GM21360 (cell line): ENCODE measurements at regions not wholly inside any gene's neighbourhood (a gene's known extent, or its start where the extent isn't known, plus 50 kb on each side); places are given as distances from the start of the nearest gene placed in this dataset.

ENCODE experiments used
- ATAC-seq: cut with Tn5 transposase; IDR thresholded peaks from one replicate; pipeline ENCODE4 v1.9.1; 2021; ENCODE audit warnings: mild to moderate bottlenecking, moderate library complexity; ENCODE audit not compliant: unreplicated experiment

GRCh38 chr2:226652983-226653765 lies 146.4 kb downstream of the IRS1 start:
- no peak for ATAC-seq

GRCh38 chr2:226652369-226652768 lies 147.3 kb downstream of the IRS1 start:
- ATAC-seq = peak; percentile 37

GRCh38 chr2:226649871-226650660 lies 149.6 kb downstream of the IRS1 start:
- ATAC-seq = peak; percentile 88

DNA sequence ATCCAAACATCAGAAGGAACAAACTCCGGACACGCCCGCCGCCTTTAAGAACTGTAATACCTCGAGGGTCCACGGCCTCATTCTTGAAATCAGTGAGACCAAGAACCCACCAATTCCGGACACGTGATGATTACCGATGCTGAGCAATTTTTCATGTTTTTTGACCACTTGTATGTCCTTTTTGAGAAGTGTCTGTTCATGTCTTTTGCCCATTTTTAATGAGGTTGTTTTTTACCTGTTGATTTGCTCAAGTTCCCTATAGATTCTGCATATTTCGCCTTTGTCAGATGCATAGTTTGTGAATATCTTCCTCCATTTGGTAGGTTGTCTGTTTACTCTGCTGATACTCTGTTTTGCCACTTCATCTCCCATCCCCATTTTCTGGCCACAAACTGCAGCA lies 150.4 kb downstream of the IRS1 start:
- ATAC-seq = no peak

GRCh38 chr2:226647621-226648518 lies 151.8 kb downstream of the IRS1 start:
- no peak for ATAC-seq

GRCh38 chr2:226644399-226644865 lies 155.2 kb downstream of the IRS1 start:
- ATAC-seq = no peak

DNA sequence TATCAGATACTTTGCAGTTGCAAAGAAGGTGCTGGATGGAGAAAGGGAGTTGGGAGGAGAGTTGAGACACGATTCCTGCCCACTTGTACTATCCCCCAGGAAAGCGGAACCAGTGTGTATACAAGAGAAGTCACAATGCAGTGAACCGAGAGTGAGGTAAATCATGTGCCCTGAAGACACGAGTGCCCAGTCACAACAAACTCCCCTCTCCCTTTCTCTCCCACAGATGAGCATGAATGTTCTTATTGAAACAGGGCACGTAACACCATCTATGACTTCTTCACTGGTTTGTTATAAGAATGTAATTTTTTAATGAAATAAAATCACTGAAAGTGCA lies 155.7 kb downstream of the IRS1 start:
- ATAC-seq = no peak

DNA sequence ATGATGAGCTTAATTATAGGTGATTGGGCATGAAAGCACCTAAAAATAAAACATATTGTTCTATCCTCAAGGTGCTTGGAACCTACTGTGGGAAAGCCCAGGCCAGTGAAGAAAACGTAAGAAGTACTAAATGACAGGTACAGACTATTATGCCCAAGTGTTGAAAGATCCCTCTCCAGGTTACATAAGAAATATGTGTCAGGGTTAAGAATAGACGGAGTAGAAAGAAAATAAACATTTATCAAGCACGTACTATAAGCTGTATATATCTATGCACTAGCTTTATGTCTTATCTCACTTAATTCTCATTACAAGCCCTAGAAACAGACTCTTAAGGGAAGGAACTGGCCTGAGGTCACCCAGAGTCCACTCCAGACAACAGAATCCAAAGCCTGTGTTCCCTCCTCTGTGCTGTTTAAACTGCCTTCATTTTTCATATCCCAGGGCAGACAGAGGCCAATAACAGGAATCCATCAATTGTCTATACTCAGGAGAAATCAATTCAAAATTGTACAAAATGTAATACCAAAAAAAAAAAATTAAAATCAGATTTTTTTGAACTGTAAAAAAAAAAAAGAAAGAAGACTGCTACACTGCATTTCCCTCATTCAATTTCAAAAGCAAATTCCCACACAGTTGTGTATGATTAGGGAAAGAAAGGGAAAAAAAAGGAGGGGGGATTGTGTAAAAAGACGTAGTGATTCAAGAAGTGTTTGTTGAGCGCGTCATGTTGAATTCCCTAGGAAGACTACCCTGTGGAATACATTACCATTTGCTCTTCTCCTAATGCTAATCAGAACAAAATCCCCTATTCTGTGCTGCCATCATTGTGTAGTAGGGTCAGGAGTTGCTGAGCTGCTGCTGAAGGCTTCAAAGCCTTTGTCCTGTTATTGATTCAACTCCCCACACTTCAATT lies 156.3 kb downstream of the IRS1 start:
- no peak for ATAC-seq

- no peak for ATAC-seq
Measured at GRCh38 chr2:226641008-226641407, 158.6 kb downstream of the IRS1 start.

GRCh38 chr2:226640501-226640900 lies 159.1 kb downstream of the IRS1 start:
- no peak for ATAC-seq

- no peak for ATAC-seq
Measured at GRCh38 chr2:226639550-226639949, 160.1 kb downstream of the IRS1 start.

DNA sequence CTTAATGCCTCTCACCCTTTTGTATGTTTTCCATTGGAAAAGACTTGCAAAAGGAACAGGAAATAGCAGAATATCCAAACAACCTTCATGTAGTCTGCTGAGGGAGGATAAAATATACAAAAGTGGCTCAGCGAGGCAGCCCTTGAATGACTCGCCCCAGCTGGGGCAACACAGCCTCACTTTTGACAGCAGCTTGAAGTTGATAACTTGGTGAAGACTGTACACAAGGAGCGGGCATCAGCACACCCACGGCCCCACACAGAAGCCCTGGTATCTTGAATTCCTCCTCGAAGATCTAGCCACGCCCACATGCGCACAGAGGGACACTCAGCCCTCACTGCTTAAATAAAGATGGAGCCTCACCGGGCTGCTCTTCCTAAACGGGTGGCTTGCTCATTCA lies 161.0 kb downstream of the IRS1 start:
- no peak for ATAC-seq

GRCh38 chr2:226637383-226637782 lies 162.2 kb downstream of the IRS1 start:
- ATAC-seq = no peak

GRCh38 chr2:226636586-226636985 lies 163.0 kb downstream of the IRS1 start:
- ATAC-seq = no peak

- ATAC-seq = no peak
Measured at GRCh38 chr2:226634943-226635604, 164.5 kb downstream of the IRS1 start.

- ATAC-seq = no peak
Measured at GRCh38 chr2:226631671-226632070, 167.9 kb downstream of the IRS1 start.

GRCh38 chr2:226631187-226631586 lies 168.4 kb downstream of the IRS1 start:
- no peak for ATAC-seq

DNA sequence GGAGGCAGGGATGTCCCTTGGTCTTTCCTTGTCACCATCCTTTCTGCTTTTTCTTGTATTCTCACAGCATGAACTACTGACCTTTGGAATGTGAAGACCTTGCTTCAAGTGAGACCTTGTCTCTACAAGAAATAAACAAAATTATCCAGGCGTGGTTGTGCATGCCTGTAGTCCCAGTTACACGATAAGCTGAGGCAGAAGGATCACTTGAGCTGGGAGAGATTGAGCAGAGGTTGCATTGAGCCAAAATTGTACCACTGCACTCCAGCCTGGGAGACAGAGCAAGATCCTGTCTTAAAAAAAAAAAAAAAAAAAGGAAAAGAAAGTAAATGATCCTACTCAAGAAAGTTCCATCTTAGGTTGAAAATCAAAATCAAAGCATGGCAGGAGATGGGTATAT lies 173.7 kb downstream of the IRS1 start:
- ATAC-seq = no peak

GRCh38 chr2:226623587-226624368 lies 175.8 kb downstream of the IRS1 start:
- no peak for ATAC-seq
